Superior temporal gyrus (tissue), 1 donor: ENCODE measurements at regions not wholly inside any gene's neighbourhood (a gene's known extent, or its start where the extent isn't known, plus 50 kb on each side); places are given as distances from the start of the nearest gene placed in this dataset.

Experiments
- DNase-seq: peaks from one replicate; pipeline ENCODE4 v3.0.0-alpha.2; 2016; ENCODE audit errors: extremely low spot score

DNA sequence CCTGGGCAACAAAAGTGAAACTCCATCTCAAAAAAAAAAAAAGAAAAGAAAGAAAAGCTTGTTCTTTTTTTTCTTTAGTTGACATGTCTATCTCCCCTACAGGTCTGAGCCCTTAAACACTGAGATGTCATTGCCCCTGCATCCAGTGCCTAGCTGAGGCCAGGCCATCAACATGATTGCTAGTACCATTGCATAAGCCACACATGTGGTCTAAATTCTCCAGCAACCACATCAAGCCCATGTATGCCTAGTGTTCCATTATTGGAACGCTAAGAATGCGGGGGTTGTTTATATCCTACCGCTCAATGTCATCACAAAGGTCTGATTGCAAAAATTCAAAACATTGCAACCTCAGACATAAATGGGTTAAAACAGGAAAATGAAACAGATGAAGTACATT, 62.7 kb downstream of the NPTX2 start:
- no peak for DNase-seq

DNA sequence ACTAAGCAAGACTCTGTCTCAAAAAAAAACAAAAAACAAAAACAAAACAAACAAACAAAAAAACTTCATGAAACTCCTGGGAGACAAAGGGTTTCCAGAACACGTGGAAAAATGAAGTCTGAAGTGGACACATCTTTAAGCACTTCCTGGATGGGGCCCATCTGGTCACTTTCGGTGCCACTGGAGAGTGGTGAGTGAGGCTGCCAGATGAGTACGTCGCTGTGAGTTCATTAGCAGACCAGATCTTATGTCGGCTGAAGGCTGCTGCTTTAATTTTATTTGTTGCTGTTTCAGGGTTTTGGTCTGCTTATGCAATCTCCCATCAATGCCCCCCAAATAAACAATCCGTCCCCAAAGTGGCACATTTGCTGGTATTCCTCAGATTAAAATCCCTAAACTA, 64.4 kb downstream of the NPTX2 start:
- DNase-seq, result no peak

DNA sequence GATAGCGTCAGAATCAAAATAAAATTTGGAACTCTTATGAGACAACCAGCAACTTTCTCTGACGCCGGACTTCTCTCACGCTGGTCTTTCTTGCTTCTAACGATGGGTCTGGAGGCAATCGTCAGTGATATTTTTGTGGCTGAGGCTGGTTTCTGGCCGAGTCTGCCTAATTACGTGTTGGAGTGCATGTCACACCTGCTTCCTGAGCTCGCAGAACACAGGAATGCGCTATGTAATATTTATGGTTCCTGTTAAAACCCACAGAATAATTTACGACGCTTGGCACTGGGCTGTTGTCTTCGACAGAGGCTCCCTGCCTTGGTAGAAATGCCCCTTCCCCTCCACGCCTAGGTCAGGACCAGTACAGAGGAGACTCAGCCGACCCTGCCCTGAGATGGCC, 64.9 kb downstream of the NPTX2 start:
- DNase-seq, result no peak

DNA sequence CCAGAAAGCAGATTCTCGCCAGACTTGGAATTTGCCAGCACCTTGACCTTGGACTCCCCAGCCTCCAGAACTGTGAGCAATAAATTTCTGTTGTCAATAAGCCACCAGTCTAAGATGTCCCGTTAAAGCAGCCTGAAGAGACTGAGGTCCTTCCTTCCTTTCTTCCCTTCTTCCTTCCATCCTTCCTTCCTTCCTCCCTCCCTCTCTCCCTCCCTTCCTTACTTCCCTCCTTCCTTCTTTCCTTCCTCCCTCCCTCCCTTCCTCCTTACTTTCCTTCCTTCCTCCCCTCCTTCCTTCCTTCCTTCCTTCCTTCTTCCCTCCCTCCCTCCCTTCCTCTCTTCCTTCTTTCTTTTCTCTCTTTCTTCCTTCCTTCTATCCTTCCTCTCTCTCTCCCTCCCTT, 66.4 kb downstream of the NPTX2 start:
- DNase-seq, result no peak

DNA sequence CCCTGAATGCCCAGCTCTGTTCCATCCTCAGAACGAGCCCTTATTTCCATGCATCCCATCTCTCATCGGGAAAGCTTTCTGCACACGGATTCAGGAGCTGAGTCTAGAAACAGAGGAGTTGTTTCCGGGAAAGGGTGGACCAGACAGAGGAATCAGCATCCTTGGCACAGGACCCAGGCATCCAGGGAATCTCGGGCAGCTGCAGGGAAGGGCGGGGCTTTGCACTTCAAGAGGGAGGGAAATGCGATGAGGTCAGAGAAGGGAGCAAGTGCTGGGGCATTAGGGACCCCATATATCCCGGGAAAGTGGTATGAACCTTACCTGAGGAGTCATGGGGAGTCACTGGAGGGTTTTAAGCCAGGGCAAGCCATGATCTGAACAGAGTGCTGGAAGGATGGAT, 68.5 kb downstream of the NPTX2 start:
- DNase-seq, result no peak

DNA sequence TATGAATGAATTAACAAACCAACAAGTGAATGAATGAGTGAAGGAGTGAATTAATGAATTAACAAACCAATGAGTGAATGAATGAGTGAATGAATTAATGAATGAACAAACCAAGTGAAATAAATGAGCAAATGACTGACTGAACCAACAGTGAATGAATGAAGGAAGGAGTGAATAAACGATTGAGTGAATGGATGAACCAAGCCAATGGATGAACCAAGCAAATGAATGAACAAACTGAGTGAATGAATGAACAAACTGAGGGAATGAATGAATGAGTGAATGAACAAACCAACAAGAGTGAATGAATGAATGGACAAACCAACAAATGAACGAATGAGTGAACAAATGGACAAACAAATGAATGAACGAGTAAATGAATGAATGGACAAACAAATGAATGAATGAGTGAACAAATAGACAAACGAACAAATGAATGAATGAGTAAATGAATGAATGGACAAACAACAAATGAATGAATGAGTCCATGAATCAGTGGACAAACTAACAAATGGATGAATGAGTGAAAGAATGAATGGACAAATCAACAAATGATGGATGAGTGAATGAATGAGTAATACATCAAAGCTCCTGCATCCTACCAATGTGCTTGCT, 69.5 kb downstream of the NPTX2 start:
- no peak for DNase-seq

DNA sequence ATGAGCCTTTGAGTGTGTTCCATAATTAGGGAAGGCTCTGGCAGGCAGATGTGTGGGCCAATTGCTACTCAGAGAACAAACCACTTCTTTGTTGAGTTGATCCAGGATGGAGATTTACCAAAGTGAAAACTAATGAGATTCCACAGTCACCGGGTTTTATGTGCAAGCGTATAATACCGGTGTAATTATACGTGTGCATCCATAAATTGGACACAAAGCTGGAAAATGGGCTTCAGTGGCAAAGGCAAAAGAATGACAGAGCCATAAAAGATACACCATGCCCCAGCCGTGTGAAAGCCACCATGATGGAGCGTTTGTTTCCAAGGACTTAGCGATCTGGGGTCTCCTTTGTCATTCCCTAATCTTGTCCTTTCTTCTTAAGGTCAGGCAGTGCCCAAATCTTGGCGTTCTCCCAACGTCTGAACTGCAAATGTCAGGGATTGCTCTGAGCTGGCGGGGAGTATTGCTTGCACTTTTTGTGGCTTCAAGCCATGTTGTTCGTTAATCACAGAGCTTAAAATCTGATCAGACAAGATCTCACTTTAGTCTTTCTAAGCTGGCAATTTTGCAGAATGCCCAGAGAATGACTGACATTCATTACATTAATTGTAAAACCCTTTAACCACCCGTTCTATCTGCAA, 70.1 kb downstream of the NPTX2 start:
- DNase-seq, result peak; percentile 26

DNA sequence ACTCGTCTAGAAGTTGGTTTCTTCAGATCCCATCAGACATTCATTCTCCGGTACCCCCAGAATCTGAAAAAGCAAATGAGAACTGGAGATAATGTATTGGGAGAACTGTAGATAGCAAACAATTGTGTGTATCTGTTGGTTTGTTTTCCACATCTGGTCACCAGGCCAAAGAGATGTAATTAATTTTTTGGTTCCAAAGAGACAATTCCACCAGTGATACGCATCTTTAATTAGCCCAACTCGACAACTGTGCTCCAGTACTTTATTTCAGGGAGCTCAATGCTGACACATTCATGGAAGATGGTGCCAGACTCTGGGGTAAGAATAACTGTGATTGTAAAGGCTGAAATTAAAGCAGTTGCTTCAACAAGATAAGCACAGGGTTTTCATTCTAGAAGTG, 74.5 kb downstream of the NPTX2 start:
- no peak for DNase-seq

DNA sequence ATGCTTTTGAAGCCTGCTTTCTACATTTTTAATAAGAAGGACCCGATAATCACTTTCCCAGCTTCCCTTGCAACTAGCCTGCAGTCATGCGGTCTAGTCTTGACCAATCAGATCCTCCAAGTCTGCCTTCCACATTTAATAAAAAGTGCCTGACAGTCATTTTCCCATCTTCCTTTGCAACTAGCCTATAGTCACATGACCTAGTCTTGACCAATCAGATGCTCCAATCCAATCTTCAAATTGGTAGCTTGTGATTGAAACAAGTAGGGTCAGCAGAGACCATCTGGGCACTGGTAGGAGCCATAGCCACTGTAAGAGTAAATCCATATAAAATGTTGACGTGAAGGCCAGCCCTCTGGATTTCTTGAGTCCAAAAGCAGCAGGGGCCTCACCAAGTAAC, 80.0 kb downstream of the NPTX2 start:
- DNase-seq, result no peak

DNA sequence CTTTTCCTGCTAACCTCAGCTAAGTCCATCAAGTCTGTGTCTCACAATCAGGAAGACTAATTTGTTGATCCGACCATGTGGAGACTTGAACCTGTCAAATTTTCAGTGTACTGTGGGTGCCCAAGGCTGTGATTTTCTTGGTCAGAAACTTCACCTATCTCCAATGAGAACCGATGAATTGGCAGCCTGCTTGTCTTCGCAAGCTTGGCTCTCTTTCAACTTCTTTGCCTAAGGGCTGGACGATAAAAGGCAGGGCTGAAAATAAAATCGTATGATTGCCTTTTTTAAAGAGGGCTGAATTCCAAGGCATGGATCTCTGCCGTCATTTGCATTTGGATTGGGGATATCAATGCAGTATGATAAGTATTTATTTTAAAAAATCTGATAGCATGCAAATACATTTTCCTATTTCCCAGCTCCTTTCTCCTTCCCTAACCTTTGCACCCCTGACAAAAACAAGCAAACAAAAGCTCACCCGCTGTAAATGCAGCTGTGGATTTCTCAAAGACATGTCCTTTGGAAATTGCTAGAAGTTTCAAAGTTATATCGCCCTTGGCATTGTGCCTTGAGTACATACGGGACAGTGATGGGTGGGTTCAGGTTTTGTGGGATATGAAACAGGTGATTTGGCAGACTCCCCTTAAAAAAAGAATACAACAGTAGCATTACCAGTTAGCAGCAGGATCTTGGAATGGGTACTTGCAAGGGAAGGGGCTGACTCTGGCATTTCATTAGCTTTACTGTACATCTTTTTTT, 80.6 kb downstream of the NPTX2 start:
- no peak for DNase-seq

DNA sequence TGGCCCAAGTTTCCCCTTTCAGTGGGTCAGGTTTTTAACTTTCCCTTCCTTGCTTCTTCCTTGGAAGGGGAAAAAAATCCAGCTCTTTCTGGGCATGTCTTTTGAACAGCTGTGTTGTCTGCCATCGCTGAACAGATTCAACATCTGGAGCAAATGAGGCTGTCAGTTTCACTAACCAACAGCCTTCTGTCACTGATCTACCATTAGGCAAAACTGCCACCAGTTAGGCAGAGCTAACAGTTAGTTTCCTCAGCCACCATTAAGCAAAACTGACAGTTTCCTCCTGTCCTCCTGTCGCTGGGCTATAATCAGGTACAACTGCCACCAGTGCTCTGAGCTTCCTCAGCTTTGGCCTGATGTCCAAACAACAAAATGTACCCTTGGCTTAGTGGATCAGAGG, 81.9 kb downstream of the NPTX2 start:
- DNase-seq, result no peak

DNA sequence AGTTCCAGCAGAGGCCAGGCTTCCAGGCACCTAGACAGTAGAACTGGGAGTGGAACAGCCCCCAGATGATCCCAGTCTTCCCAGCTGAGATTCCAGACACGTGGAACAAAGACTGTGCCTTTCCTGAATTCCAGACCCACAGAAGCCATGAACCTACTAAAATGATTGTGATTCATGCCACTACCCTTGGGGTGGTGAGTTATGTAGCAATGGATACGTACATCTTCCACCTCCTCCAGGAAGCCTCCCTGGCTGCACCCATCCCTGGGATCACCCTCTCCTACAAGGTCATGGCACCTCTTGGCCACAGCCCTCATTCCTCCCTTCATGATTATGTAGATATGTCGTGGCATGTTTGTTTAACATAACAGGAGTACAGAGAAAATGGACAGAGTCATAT, 83.4 kb downstream of the NPTX2 start:
- no peak for DNase-seq

DNA sequence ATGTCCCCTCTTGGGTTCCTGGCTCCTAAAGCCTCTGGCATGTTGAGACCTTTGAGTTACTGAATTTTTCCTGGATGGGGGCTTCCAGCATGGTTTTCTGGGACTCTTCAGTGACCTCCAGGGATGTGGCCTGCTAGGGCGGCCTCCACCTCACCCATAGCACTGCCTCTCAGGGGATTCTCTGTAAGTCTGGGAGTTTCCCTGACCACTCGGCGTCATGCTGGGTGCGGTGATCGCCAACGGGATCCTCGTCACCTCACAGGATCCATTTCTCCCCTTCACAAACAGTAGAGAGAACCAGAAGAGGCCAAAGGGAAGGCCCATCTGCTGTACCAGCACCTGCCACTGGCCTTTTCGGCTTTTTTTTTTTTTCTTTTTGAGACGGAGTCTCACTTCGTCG, 84.3 kb downstream of the NPTX2 start:
- no peak for DNase-seq

DNA sequence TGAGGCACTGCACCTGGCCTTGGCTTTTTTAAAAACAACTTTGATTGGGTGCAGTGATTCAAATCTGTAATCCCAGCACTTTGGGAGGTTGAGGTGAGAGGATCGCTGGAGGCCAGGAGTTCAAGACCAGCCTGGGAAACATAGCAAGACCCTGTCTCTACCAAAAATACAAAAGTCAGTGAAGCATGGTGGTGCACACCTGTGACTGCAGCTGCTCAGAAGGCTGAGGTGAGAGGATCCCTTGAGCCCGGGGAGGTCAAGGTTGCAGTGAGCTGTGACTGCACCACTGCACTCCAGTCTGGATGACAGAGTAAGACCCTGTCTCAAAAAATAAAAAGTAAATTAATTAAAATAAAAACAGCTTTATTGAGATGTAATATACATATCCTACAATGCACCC, 84.9 kb downstream of the NPTX2 start:
- no peak for DNase-seq

DNA sequence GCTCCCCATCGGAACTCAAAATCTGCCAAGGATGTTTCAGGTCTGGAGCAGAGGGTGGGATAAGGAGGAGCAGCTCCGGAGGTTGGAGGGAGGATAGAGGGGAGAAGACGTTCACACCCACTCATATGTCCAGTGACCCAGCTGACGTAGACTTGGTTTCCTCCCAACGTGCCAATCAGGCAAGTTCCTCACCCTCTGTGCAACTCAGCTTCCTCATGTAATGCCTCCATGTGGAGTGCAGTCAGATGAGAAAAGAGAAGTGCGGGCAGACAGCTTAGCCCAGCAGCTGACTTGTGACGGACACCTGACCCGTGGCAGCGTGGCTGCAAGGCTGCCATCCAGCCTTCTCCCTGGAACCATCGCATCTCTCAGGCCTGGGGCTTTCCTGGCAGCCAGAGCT, 86.8 kb downstream of the NPTX2 start:
- DNase-seq, result no peak

DNA sequence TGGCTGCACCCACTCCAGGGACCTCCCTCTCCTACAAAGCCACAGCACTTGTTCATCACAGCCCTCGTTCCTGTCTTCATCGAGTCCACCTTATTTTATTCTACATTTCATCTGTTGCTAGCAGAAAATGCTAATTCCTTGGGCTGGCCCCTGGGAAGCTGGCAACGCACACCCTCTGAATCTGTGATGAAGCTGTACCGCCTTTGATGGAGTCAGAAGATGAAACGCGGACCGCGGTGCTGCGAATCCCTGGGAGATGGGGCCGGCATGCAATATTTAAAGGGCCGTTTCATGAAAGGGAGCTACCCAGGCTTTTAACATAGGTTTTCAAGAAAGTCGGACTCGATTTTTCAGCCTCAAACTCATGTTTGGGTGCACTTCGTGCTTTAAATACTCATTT, 88.5 kb downstream of the NPTX2 start:
- no peak for DNase-seq

DNA sequence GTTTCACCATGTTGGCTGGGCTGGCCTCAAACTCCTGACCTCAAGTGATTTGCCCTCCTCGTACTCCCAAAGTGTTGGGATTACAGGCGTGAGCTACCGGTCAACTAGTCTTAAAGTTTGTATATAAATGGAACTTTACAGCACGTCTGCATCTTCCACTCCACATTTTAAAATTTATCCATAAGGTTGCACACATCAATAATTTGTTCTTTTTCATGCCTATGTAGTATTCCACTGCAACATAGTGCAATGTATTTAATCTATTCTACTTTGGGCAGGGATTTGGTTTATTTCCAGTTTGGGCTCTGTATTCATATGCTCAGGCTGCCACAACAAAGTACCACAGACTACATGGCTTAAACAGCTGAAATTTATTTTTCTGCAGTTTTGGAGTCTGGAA, 90.0 kb downstream of the NPTX2 start:
- DNase-seq, result no peak

DNA sequence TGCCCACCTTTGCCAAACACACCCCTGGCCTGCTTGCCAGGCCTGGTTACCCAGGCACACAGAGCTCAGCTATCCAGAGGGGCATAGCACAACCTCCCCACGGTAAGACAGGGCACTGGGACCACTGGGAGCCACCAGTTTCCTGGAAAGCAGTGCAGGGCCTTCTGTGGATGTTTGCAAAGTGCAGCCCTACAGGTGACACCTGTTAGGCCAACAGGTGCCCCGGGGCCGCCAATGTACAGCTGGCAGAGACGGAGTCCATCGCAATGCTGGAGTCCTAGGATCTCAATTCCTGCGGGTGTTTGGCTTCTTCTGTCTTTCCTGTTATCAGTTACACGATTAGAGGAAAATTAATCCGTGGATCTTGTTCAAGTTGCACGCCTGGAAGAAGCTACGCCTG, 94.9 kb downstream of the NPTX2 start:
- no peak for DNase-seq

DNA sequence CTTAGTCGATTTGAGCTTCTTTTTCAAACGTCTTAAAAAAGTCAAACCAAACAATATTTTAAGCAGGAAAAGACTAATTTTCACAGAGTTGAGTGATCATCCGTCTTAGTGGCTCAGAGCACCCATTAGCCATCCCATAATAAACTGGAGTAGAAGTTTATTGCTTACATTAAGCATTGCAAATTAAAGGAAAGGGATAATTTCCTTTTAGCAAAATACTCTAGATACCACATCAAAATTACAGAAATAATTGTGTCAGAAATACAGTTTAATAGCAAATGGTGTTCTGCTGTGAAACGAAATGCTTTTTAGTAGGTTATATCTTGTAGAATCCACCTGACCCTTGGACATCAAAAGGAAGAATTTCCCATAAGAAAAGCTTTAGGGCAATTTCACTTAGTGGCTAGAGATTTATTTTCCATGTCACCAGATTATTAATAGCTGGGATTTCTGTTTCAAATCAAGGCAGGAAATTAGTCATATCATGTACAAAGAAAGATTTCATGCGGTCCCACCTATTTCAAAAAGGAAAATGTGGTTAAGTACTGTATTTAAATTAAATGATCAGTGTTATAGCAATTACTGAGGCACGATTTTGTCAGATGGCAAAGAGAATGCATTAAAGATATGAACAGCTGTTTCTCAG, 96.2 kb downstream of the NPTX2 start:
- DNase-seq, result no peak

DNA sequence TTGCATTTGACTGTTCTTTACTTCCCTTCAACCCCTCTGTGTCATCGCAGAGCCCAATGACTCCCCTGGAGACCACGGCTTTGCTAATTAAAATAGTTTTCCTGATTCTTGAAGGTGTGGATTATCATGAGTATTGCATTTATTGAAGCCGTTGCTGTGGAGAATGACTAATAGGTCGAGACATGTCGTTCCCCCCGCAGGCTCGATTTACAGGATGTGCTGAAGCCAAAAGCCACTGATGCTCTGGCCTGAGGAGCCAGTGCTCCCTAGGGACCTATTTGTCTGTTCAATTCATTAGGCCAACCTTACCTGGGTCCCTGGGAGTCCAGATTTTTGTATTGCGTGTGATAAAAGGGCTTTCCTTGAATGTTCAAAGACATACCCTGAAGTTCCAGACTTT, 102.3 kb downstream of the NPTX2 start:
- no peak for DNase-seq

DNA sequence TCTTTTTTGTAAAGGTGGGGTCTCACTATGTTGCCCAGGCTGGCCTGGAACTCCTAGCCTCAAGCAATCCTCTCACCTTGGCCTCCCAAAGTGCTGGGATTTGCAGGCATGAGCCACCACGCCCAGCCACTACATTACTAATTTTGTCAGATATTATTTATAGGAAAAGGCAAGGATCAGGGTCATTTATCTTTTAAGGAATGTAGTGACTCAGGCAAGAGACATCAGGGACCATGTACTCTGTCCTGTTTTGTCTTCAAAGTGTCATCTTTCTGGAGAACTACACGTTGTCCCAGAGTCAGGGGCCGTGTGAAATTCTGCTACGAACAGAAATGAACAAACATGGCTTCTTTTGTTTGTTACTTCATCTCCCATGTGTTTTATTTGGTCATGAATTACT, 105.3 kb downstream of the NPTX2 start:
- no peak for DNase-seq

DNA sequence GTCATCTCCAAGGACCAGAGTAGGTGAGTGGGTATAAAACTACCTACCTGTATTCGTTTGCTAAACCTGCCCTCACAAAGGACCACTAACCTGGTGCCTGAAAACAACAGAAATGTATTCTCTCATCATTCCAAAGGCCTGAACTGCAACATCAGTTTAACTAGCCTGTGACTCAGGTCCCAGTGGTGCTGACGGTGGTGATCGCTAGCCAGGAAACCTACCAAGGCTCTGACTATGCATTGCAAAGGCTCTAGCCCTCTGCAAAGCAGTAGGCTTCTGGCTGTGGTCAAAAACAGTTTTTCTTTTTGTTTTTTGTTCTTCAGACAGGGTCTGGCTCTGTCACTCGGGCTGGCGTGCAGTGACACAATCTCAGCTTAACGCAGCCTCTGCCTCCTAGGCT, 107.5 kb downstream of the NPTX2 start:
- DNase-seq, result no peak

DNA sequence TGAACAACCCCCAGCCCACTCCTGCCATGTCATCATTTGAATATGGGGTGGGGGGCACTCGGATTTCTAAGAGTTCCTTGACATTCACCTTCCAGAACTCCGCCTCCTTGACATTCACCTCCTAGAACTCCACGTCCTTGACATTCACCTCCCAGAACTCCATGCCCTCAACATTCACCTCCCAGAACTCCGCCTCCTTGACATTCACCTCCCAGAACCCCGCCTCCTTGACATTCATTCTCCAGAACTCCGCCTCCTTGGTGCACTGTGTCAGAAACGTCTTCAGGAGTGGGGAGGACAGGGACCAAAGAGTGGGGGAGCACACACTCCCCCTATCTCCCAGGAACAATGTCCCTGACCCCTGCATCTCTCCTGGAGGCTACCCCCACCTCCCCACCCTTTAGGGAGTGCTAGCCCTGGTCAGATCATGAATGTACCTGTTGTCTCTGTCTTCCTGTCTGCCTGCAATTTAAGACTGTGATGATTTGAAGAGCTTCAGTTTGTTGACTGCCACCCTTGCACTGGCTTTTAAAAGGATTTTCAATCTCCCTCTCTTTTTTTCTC, 110.1 kb downstream of the NPTX2 start:
- DNase-seq, result no peak
